COLO668 (cell line): ENCODE measurements at regions not wholly inside any gene's neighbourhood (a gene's known extent, or its start where the extent isn't known, plus 50 kb on each side); places are given as distances from the start of the nearest gene placed in this dataset.
"Not testable (repeated sequence)": the region's sequence is repeated elsewhere in the genome, so short reads cannot be mapped to it uniquely, and the experiment has no call there.

Source experiments
- DNase-seq: peaks from one replicate; lab custom pipeline; 2025; ENCODE audit not compliant: unreplicated experiment; lab: John Stamatoyannopoulos, UW

GRCh38 chr1:217048104-217048707 is 325.0 kb upstream of the ESRRG start:
- DNase-seq, result peak; percentile 18

DNA sequence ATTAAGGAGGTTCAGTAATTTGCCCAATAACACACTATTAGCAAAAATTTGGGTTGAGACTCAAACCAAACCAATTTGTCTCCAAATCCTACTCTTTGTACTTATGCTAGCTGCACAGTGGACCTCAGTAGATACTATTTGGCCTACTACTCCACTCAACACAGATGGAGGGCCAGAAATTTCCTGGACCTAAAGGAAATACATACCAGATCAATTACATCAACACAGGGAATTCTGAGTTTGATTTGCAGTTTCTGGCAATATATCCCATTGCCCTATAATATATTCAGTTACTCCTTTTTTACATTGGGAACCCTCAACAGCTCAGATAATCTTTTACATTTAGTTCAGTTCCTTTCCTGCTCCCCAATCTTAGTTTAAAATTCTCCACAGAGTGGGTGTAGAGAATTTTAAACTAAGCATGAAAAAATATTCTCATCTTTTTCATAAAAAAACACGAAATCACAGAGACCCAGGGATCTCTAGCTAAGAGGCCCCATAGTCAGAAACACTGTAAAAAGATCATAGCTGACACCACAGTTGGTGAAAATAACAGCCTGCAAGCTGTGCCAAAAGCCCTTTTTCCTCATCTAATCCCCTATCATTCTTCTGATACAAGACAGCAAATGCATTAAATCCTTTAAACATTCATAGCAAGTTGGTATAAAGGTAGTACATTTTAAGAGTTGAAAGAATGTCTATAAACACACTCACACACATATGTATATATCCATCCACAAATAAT is 317.7 kb upstream of the ESRRG start:
- no peak for DNase-seq

DNA sequence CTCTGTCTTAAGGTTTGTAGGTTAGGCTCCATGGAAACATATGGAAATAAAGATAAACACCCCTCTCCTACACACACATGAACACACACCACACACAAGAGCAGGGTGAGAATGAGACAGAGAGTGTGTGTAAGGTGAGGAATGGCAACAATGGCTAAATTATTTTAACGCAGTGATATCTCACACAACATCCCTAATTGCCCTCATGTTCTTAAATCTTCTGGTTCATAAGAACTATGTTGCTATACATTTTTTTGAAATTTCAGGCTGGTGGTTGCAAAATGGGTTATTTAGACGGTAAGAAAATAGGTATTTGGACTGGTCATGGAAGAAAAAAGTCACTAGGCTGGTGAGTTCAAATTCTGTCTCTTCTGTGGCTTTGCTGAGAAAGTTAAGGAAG is 316.7 kb upstream of the ESRRG start:
- no peak for DNase-seq

- not testable (repeated sequence) for DNase-seq
These were observed 315.9 kb upstream of the ESRRG start for GRCh38 chr1:217039139-217039538.

GRCh38 chr1:217036757-217037156 is 313.5 kb upstream of the ESRRG start:
- DNase-seq, result no peak

DNA sequence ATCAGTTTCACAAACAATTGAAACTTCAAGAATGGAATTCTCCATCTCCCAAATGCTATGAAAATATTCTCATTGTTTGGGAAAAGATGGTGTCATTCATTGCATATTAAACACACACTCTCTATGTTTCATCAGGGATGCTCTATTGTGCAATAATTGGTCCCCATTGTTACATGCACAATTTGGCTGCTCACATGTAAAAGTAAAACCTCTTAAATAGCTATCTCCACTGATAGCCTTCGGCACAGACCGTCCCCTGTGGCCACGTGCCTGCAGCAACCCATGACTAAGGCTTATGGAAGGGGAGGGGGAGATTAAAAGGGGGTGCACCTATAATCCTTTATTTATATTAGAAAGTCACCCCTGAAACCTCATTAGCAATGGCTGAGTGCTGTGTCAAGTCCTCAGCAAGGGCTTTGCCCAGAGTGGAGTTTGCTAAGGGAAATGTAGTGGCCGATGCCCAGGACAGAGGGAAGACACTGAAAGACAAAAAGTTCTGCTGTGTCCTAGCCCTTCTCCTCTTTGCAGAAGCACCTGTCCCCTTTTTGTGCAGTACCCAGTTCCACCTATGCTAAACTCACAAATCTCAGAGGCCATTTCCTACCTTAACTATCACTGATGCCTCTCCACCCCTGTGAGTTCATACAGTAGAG is 309.6 kb upstream of the ESRRG start:
- no peak for DNase-seq

GRCh38 chr1:217029281-217030157 is 306.3 kb upstream of the ESRRG start:
- DNase-seq, result peak; percentile 12

GRCh38 chr1:217027403-217028080 is 304.3 kb upstream of the ESRRG start:
- DNase-seq, result no peak

GRCh38 chr1:217026531-217026930 is 303.3 kb upstream of the ESRRG start:
- no peak for DNase-seq

DNA sequence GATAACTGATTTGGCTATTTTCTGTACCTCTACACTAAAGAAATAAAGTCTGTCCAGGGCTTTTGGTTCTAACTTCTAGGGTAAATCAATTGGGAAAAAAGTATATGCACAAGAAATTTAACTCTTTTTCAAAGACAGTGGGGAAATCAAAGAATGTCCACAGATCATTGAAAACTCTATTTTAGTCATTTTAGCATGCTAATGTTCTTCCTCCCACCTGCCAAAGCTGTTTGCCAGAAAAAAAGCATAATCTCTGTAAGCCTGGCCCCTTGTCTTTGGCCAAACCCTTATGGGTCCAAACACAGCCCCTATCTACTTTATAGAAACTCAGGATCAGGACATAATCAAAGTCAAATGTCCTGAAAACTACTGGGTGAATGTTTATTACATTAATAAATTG is 302.2 kb upstream of the ESRRG start:
- DNase-seq, result no peak

DNA sequence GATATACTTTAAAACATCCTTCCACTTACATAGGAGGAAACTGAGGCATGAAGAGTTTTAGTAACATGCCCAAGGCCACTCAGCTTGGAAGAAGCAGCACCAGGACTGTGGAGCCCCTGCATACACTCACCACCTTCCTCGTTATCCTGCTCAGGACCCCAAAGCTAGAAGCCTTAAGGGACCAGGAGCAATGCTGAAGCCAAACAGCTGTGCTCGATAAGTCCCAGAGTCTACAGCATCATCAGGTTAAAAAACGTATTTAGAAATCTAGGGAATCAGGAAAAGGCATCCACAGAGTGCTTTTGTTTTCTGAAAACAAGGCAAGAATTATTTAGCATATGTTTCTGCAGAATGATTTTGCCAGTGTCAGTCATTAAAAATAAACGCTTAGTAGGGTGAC is 301.7 kb upstream of the ESRRG start:
- no peak for DNase-seq

GRCh38 chr1:217021956-217022355 is 298.7 kb upstream of the ESRRG start:
- DNase-seq, result no peak

DNA sequence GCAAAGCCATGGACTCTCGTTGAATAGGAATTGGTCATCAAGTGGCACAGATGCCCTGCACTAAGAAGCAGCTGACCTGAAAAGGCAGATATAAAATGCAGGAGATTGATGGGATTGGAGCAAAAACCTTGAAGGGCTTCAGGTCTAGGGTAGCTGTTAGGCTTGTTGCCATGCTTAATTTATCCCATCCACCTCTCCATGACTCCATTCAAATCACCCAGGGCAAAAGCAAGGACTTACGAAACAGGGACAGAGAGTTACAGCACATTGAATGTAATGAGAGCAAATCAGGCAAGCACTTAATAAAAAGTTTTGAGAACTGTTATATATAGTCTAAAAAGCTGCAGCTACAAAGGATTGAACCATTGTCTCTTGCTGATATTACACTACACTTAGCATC is 298.2 kb upstream of the ESRRG start:
- DNase-seq, result no peak

- no peak for DNase-seq
These were observed 296.2 kb upstream of the ESRRG start for GRCh38 chr1:217019475-217019874.

DNA sequence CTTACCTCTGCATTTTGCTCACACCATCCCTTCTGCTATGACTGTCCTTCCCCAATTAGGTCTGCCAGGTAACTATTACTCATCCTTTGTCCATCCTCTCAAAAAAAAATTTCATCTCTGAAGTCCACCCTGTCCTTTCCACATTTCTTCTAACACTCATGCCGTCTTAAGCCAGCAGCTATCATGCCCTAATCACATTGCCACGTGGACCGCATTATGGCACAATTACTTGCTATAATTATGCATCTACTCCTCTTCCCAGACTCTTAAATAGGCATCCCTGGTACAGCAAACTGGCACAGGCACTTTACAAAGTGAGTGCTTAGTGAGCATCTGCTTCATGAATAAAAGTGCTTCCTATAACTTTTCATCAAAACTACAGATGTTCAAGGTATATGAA is 295.4 kb upstream of the ESRRG start:
- DNase-seq, result no peak

- DNase-seq, result no peak
These were observed 293.9 kb upstream of the ESRRG start for GRCh38 chr1:217017165-217017564.

DNA sequence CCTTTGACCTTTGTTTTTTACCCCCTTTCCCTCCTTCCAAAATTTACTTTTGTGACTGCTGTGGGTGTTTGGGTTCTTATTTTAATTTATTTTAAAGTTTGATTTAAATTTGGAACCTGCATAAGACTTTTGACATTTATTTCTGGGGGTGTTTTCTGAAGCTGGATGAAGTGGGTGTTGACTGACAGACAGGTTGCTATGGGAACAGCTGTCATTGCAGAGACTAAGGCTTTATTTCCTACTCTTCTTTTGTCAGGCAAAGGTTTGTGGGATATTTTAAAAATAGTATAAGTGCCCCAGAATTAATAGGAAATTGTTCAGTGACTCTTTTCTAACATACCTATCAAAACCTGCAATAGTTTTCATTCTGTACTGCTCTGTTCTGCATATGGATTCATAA is 290.8 kb upstream of the ESRRG start:
- DNase-seq, result no peak

DNA sequence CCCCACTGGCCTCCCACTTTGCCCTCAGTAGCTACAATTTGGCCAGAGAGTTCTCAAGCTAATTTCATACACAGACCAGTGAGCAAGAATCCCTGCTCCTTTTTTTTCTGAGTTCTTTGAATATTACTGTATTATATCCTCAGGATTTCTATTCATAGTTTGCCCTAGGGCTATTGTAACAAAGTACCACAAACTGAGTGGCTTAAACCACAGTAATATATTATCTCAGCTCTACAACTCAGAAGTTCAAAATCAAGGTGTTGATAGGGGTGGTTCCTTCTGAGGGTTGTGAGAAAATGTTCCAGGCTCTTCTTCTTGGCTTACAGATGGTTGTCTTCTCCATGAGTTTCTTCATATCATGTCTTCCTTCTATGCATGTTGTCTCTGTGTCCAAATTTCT is 289.4 kb upstream of the ESRRG start:
- DNase-seq, result no peak

GRCh38 chr1:217011097-217011496 is 287.9 kb upstream of the ESRRG start:
- DNase-seq, result no peak

GRCh38 chr1:217010253-217010652 is 287.0 kb upstream of the ESRRG start:
- no peak for DNase-seq

DNA sequence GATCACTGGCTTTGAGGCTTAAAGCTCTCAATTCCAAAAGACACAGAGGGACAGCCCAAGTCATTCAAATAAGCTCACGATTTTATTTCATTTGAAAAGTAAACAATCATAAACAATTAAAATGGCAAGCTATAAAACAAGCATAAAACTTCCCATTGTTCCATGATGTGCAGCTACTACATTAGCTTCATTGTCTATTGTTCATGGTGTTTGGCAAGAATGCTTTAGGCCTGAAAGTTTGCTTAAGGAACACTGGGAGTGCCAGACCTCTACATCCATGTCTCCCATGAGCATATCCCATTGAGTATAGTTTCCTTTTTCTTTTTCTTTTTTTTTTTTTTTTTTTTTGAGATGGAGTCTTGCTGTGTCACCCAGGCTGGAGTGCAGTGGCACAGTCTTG is 286.1 kb upstream of the ESRRG start:
- DNase-seq, result no peak
